Pancreas (tissue), 10 donors: ENCODE measurements at regions not wholly inside any gene's neighbourhood (a gene's known extent, or its start where the extent isn't known, plus 50 kb on each side); places are given as distances from the start of the nearest gene placed in this dataset.

Source experiments
- ATAC-seq, 4 donors: fragments of 200-7000 bp; cut with Tn5 transposase; one replicate each; pipeline versions ENCODE4 v1.8.0 to v1.9.1; 2020; ENCODE audit warnings: mild to moderate bottlenecking in 4 of 4, moderate library complexity in 4 of 4
- DNase-seq, 6 donors: peaks; one replicate each; pipeline ENCODE4 v3.0.0-alpha.2; 2020
- FAIRE-seq: peaks from 2 replicates; lab custom pipeline; 2012; peaks lifted over from hg19 to GRCh38; lab: Jason Lieb, UNC
- H3K27ac ChIP-seq, 4 donors: fragments of 200-600 bp; sonication (generic); 1 replicate in 3 of 4; 2 replicates in 1 of 4; pipeline versions ENCODE4 v1.5.0 to v1.8.0; 2020
- H3K27me3 ChIP-seq, 4 donors: fragments of 200-600 bp; one replicate each; pipeline ENCODE4 v1.8.0; 2021
- H3K36me3 ChIP-seq, 3 donors: fragments of 200-600 bp; sonication (generic) in 1 of 3; one replicate each; pipeline versions ENCODE4 v1.5.0 to v1.8.0; 2020 to 2021
- H3K4me1 ChIP-seq, 3 donors: fragments of 200-600 bp; one replicate each; pipeline ENCODE4 v1.8.0; 2021
- H3K4me3 ChIP-seq, 4 donors: fragments of 200-600 bp; sonication (generic) in 2 of 4; one replicate each; pipeline versions ENCODE4 v1.5.0 to v1.8.0; 2020 to 2021
- H3K9me3 ChIP-seq, 4 donors: fragments of 200-600 bp; one replicate each; pipeline ENCODE4 v1.8.0; 2021
- WGBS, 2 donors: extraction: QIAGEN DNeasy Blood & Tissue Kit; methylation state at CpG; one replicate each; pipeline ENCODE4 v1.1.7; 2013; 5-methylcytosine and 5-hydroxymethylcytosine counted together
- intact Hi-C, 3 donors: fragments of 100-400 bp; cut with DNase I; formaldehyde crosslinking; loops; one replicate each; pipeline versions ENCODE4 v1.11.1 to v1.14.2; 2022
- TF ChIP-seq, protein P1 (sequence below), 4 donors: fragments of 200-600 bp; sonication (generic) in 3 of 4; IDR thresholded peaks; one replicate each; pipeline versions ENCODE4 v1.5.0 to v1.8.0; 2021; ENCODE audit warnings: antibody characterized with exemption in 4 of 4
- donor health status: healthy with polysubstance abuse.
- donor health status: DM: no; HTN: no; CAD: no; lungs with moderate emphysema.
- donor health status: DM: no; HTN: no; CAD: no.
- donor health status: control.
- donor health status: control.
- donor health status: Bipolar disorder and iron deficiency.
- donor health status: DM: yes; HTN: yes; CAD: no.
- donor health status: DM: no; HTN: no; CAD: no.
- donor health status: DM: no; HTN: no; CAD: no.
- donor health status: DM: yes; HTN: yes; CAD: no.

DNA sequence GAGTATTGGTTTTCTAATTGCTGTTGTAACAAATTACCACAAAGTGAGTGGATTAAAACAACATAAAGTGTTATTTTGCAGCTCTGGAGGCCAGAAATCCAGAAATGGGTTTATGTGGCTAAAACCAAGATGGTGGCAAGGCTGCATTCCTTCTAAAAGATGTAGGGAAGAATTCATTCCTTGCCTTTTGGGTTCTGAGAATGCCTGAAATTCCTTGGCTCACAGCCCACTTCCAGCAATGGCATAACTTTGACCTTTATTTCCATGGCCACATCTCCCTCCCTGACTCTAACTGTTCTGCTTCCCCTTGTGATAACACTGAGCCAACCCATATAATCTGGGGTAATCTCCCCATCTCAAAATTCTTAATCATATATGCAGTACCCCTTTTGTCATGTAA is 269.6 kb upstream of the RPL38 start:
- ATAC-seq (no peak), DNase-seq (no peak), FAIRE-seq (no peak)
- H3K27ac ChIP-seq = no peak overlapping the region
- H3K4me1 ChIP-seq = no peaks in the 10 kb centered on the region
- H3K4me3 ChIP-seq = no peak overlapping the region
- no peaks in the 10 kb centered on the region for H3K27me3 ChIP-seq
- TF ChIP-seq, protein P1, sequence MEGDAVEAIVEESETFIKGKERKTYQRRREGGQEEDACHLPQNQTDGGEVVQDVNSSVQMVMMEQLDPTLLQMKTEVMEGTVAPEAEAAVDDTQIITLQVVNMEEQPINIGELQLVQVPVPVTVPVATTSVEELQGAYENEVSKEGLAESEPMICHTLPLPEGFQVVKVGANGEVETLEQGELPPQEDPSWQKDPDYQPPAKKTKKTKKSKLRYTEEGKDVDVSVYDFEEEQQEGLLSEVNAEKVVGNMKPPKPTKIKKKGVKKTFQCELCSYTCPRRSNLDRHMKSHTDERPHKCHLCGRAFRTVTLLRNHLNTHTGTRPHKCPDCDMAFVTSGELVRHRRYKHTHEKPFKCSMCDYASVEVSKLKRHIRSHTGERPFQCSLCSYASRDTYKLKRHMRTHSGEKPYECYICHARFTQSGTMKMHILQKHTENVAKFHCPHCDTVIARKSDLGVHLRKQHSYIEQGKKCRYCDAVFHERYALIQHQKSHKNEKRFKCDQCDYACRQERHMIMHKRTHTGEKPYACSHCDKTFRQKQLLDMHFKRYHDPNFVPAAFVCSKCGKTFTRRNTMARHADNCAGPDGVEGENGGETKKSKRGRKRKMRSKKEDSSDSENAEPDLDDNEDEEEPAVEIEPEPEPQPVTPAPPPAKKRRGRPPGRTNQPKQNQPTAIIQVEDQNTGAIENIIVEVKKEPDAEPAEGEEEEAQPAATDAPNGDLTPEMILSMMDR (IDR thresholded peaks at IDR 0.05) = no peak
- intact Hi-C loops = no loop called here
- no peaks in the 10 kb centered on the region for H3K36me3 ChIP-seq
- H3K9me3 ChIP-seq = no peaks in the 10 kb centered on the region

DNA sequence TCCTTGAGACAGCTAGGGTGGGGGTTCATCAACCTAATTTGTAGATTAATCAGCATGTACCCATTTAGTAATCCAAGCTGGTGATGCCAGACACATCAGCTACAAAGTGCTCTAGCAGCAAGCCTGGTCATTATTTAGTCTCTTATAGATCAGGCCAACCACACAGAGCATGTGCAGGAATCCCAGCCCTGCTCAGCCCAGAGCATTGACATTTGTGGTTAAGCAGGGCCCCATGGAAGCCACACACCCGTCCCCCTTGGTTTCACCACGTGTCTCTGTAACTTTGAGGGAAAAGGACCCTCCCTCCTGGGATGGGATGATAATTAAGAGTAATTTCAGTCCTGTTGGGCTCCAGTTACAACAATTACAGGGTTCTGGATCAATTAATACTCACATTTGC is 268.8 kb upstream of the RPL38 start:
- WGBS, 2 donors = 36 to 63% methylated on average over 2 of the region's 2 CpGs
- Histone ChIP-seq H3K36me3 (no peaks in the 10 kb centered on the region), H3K27me3 (no peaks in the 10 kb centered on the region), H3K4me1 (no peaks in the 10 kb centered on the region), H3K9me3 (no peaks in the 10 kb centered on the region), H3K4me3 (no peak overlapping the region), H3K27ac (no peak overlapping the region)
- ATAC-seq = no peak
- intact Hi-C loops = no loop called here
- TF ChIP-seq, protein P1 (IDR thresholded peaks at IDR 0.05) = no peak
- no peak for DNase-seq
- FAIRE-seq = no peak

DNA sequence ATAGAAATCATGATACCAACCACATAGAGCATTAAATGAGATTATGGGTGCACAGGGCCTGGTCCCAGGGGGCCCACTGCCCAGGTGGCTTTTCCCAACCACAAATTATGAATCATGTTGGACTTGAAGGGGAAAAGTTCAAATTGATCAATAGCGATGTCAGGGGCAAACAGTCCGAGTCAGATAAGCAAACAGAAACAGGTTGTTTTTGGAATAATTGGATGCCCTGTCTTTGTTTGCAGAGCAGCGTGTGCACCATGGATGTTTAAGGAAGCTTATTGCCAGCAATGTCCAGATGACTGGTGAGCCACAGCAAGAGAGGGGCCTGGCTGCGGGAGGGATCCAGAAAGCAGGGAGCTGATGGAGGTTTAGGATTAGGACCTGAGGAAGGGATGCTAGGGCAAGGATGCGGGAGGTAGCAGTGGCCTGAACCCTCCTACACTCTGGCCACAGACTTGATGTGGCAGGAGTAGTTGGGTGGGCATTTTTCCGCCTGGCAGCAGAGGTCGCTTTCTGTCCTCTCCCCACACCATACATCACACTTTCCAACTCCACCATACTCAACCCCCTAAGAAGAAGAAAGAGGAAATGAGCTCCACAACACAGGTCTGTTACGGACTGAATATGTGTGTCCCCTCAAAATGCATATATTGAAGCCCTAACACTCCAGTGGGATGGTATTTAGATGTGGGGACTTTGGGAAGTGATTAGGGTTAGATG is 266.4 kb upstream of the RPL38 start:
- TF ChIP-seq, protein P1 (IDR thresholded peaks at IDR 0.05) = no peak
- WGBS, 2 donors = 57 to 69% methylated on average over 8 of the region's 8 CpGs

DNA sequence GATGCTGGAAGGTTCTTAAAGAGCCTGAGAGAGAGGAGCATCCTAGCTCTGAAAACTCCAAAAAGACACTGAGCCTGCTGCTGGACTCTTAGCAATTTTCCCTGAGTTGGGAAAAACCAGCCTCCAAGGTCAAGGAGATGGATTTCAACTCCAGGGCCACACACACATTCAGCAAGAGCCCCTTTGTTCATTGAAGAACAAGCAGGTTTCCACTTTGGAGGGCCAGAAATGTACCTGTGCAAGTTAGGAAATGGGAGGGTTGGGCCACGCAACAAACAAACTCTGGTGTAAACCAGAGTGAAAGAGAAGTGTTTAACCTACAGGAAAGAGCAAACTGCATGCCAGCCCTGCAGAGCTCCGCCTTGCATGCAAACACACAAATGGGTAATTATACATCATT is 264.8 kb upstream of the RPL38 start:
- Histone ChIP-seq H3K27me3 (no peaks in the 10 kb centered on the region), H3K36me3 (no peaks in the 10 kb centered on the region), H3K4me3 (no peak overlapping the region), H3K4me1 (no peaks in the 10 kb centered on the region), H3K27ac (no peak overlapping the region), H3K9me3 (no peaks in the 10 kb centered on the region)
- WGBS, 2 donors = 91 to 96% methylated on average over 2 of the region's 2 CpGs
- ATAC-seq (no peak), FAIRE-seq (no peak), DNase-seq (no peak)
- intact Hi-C loops = no loop called here
- TF ChIP-seq, protein P1 (IDR thresholded peaks at IDR 0.05) = no peak

More for the DNA sequence above, 266.4 kb upstream of the RPL38 start:
- Histone ChIP-seq H3K4me1 (no peaks in the 10 kb centered on the region), H3K4me3 (no peak overlapping the region), H3K36me3 (no peaks in the 10 kb centered on the region), H3K27me3 (no peaks in the 10 kb centered on the region), H3K9me3 (no peaks in the 10 kb centered on the region), H3K27ac (no peak overlapping the region)
- ATAC-seq (no peak), DNase-seq (no peak), FAIRE-seq (no peak)
- intact Hi-C loops = no loop called here

DNA sequence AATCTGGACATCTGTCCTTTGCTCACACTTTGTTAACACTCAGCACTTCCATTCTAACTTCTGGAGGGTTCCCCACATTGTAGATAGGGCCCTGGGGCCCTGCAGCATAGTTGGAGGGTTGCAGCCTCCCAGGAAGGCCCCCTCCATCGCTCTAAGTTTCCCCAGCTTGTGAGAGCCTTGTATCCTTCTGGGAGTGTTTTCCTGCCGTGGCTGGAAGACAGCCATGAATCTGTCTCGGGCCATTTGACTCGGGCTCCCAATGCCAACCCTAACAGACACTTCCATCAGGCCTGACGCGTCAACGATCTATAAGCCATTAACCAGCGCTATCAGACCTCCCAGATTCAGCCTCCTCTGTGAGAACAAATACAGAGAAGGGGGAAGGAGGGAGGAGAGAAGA is 263.7 kb upstream of the RPL38 start:
- H3K4me3 ChIP-seq = no peak overlapping the region
- ATAC-seq (no peak), DNase-seq (no peak), FAIRE-seq (no peak)
- no peaks in the 10 kb centered on the region for H3K9me3 ChIP-seq
- TF ChIP-seq, protein P1 (IDR thresholded peaks at IDR 0.05) = no peak
- no peaks in the 10 kb centered on the region for H3K27me3 ChIP-seq
- intact Hi-C loops = no loop called here
- no peaks in the 10 kb centered on the region for H3K36me3 ChIP-seq
- no peak overlapping the region for H3K27ac ChIP-seq
- WGBS, 2 donors = 41 to 43% methylated on average over 8 of the region's 8 CpGs
- no peaks in the 10 kb centered on the region for H3K4me1 ChIP-seq
